H1 (cell line): ENCODE measurements at regions not wholly inside any gene's neighbourhood (a gene's known extent, or its start where the extent isn't known, plus 50 kb on each side); places are given as distances from the start of the nearest gene placed in this dataset.

ENCODE experiments used
- ASH2L ChIP-seq: fragments of 200-600, 300-600 bp; sonication (generic); IDR thresholded peaks from one replicate; pipeline ENCODE4 v1.7.1; 2017; ENCODE audit warnings: low read length
- CEBPB ChIP-seq: IDR thresholded peaks from 2 replicates; pipeline ENCODE4 v1.6.1; 2012; ENCODE audit warnings: low read depth, low read length
- EZH2 ChIP-seq: fragments of 200-600 bp; sonication (generic); IDR thresholded peaks from 2 replicates; pipeline ENCODE4 v1.7.1; 2012; ENCODE audit warnings: low read depth, mild to moderate bottlenecking, moderate library complexity, low read length, inconsistent platforms; ENCODE audit not compliant: severe bottlenecking
- PHF8 ChIP-seq: fragments of 200-600 bp; sonication (generic); conservative IDR thresholded peaks from 2 replicates; pipeline ENCODE4 v1.7.1; 2012; ENCODE audit warnings: low read depth, mild to moderate bottlenecking, inconsistent platforms, low read length, moderate library complexity
- RFX5 ChIP-seq: IDR thresholded peaks from 2 replicates; pipeline ENCODE4 v1.6.1; 2011; ENCODE audit warnings: low read depth, low read length, improper control_type of control experiment, borderline replicate concordance
- SP4 ChIP-seq: IDR thresholded peaks from 2 replicates; pipeline ENCODE4 v1.6.1; 2012; ENCODE audit warnings: low read length, inconsistent platforms
- TCF12 ChIP-seq: IDR thresholded peaks from 2 replicates; pipeline ENCODE4 v1.6.1; 2011; ENCODE audit warnings: low read depth, mild to moderate bottlenecking, low read length
- YY1 ChIP-seq: IDR thresholded peaks from 2 replicates; pipeline ENCODE4 v1.6.1; 2011; ENCODE audit warnings: low read depth, mild to moderate bottlenecking, low read length

- TF ChIP-seq YY1 = no peak
- TF ChIP-seq PHF8 = no peak
- no peak for TF ChIP-seq SP4
- TF ChIP-seq CEBPB = no peak
- no peak for TF ChIP-seq ASH2L
- no peak for TF ChIP-seq RFX5
- no peak for TF ChIP-seq TCF12
- TF ChIP-seq EZH2 = no peak
- TF ChIP-seq, all 59 proteins: peak for 0
Measured at GRCh38 chr20:24066076-24066700, 77.6 kb upstream of the GGTLC1 start (continued).
